Trophoblast cell (in vitro differentiated cells and primary cell): ENCODE measurements at regions not wholly inside any gene's neighbourhood (a gene's known extent, or its start where the extent isn't known, plus 50 kb on each side); places are given as distances from the start of the nearest gene placed in this dataset.

ENCODE experiments used
- DNase-seq, 2 donors: peaks; one replicate each; pipeline ENCODE4 v3.0.0-alpha.2; 2016
- H2AFZ ChIP-seq: 2 replicates; pipeline ENCODE4 v1.6.1; 2013; ENCODE audit warnings: low read length, moderate library complexity, mild to moderate bottlenecking; ENCODE audit not compliant: insufficient read depth, poor library complexity
- H2AK5ac ChIP-seq: 2 replicates; pipeline ENCODE4 v1.6.1; 2013; ENCODE audit warnings: mild to moderate bottlenecking, low read length
- H2BK120ac ChIP-seq: 2 replicates; pipeline ENCODE4 v1.6.1; 2013; ENCODE audit warnings: low read length, mild to moderate bottlenecking, moderate library complexity; ENCODE audit not compliant: insufficient read depth, poor library complexity
- H2BK12ac ChIP-seq: 2 replicates; pipeline ENCODE4 v1.6.1; 2013; ENCODE audit warnings: mild to moderate bottlenecking, low read length, moderate library complexity
- H2BK5ac ChIP-seq: 2 replicates; pipeline ENCODE4 v1.6.1; 2013; ENCODE audit warnings: low read length, low read depth, moderate library complexity, mild to moderate bottlenecking; ENCODE audit not compliant: poor library complexity
- H3K14ac ChIP-seq: 2 replicates; pipeline ENCODE4 v1.6.1; 2013; ENCODE audit warnings: mild to moderate bottlenecking, low read length
- H3K18ac ChIP-seq: 2 replicates; pipeline ENCODE4 v1.6.1; 2013; ENCODE audit warnings: mild to moderate bottlenecking, low read length
- H3K23ac ChIP-seq: 2 replicates; pipeline ENCODE4 v1.6.1; 2013; ENCODE audit warnings: low read length
- H3K27ac ChIP-seq: 2 replicates; pipeline ENCODE4 v1.5.1; 2013; ENCODE audit warnings: low read depth, mild to moderate bottlenecking, inconsistent platforms, low read length, moderate library complexity
- H3K27me3 ChIP-seq: 2 replicates; pipeline ENCODE4 v1.6.1; 2013; ENCODE audit warnings: inconsistent platforms, mild to moderate bottlenecking, low read length, moderate library complexity; ENCODE audit not compliant: insufficient read depth
- H3K36me3 ChIP-seq, 2 experiments: 1 replicate in 1 of 2; 2 replicates in 1 of 2; pipeline ENCODE4 v1.6.1; 2013; ENCODE audit warnings: low read length in 2 of 2, mild to moderate bottlenecking in 2 of 2, moderate library complexity in 1 of 2; ENCODE audit not compliant: insufficient read depth in 2 of 2, control insufficient read depth in 1 of 2
- H3K4ac ChIP-seq: 2 replicates; pipeline ENCODE4 v1.6.1; 2013; ENCODE audit warnings: low read depth, mild to moderate bottlenecking, low read length, moderate library complexity
- H3K4me1 ChIP-seq, 2 experiments: 1 replicate in 1 of 2; 2 replicates in 1 of 2; pipeline ENCODE4 v1.6.1; 2013; ENCODE audit warnings: low read length in 2 of 2, mild to moderate bottlenecking in 2 of 2, moderate library complexity in 1 of 2; ENCODE audit not compliant: insufficient read depth in 2 of 2, control insufficient read depth in 1 of 2
- H3K4me2 ChIP-seq: 2 replicates; pipeline ENCODE4 v1.6.1; 2013; ENCODE audit warnings: inconsistent platforms, mild to moderate bottlenecking, low read length, moderate library complexity
- H3K4me3 ChIP-seq: 2 replicates; pipeline ENCODE4 v1.5.1; 2013; ENCODE audit warnings: mild to moderate bottlenecking, low read depth, low read length, inconsistent platforms
- H3K79me1 ChIP-seq: one replicate; pipeline ENCODE4 v1.6.1; 2013; ENCODE audit warnings: low read length
- H3K79me2 ChIP-seq: 2 replicates; pipeline ENCODE4 v1.6.1; 2013; ENCODE audit warnings: low read length, mild to moderate bottlenecking; ENCODE audit not compliant: control insufficient read depth, insufficient read depth, poor library complexity
- H3K9ac ChIP-seq: 2 replicates; pipeline ENCODE4 v1.6.1; 2013; ENCODE audit warnings: mild to moderate bottlenecking, low read length
- H3K9me3 ChIP-seq: 2 replicates; pipeline ENCODE4 v1.6.1; 2013; ENCODE audit warnings: low read depth, mild to moderate bottlenecking, control low read depth, inconsistent platforms, low read length; ENCODE audit not compliant: insufficient read depth
- H4K12ac ChIP-seq: 2 replicates; pipeline ENCODE4 v1.6.1; 2013; ENCODE audit warnings: low read depth, mild to moderate bottlenecking, low read length, moderate library complexity
- H4K8ac ChIP-seq: 2 replicates; pipeline ENCODE4 v1.6.1; 2013; ENCODE audit warnings: low read depth, mild to moderate bottlenecking, low read length, moderate library complexity
- H4K91ac ChIP-seq: one replicate; pipeline ENCODE4 v1.6.1; 2013; ENCODE audit warnings: low read depth, mild to moderate bottlenecking, low read length, moderate library complexity
- WGBS: extraction: QIAGEN DNeasy Blood & Tissue Kit; methylation state at CpG from one replicate; pipeline ENCODE4 v1.1.7; 2013; ENCODE audit warnings: missing lambda C conversion rate; ENCODE audit not compliant: insufficient read length, insufficient coverage; ENCODE audit errors: extremely low coverage; 5-methylcytosine and 5-hydroxymethylcytosine counted together

DNA sequence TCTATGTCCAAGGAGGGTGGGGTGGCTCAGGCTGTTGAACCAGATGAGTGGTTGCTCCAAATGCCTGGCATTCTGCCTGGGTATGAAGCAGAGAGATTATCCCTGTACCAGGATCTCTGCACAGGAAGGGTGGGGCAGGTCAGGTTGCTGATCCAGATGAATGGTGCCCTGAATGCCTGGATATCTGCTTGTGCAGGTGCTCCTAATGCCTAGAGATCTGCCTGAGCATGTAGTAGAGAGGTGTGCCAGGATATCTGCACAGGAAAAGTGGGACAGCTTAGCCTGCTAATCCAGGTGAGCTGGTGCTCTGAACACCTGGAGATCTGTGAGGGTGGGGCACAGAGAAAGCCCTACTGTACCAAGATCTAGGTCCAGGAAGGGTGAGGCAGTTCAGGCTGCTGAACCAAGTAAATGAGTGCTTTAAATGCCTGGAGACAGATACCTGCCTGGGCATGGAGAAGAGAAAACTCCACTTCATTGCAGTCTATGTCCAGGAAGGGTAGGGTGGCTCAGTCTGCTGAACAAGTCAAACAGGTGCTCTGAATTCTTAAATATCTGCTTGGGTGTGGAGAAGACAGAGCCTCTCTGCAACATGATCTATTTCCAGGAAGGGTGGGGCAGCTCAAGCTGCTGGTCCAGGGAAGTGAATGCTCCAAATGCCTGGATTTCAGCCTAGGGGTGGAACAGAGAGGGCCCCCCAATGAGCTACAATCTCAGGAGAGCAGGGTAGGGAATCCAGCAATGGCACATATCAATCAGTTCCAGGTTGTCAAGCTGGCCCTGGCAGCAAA lies 189.4 kb upstream of the DMRTA1 start:
- no peak overlapping the region for H2BK12ac ChIP-seq

DNA sequence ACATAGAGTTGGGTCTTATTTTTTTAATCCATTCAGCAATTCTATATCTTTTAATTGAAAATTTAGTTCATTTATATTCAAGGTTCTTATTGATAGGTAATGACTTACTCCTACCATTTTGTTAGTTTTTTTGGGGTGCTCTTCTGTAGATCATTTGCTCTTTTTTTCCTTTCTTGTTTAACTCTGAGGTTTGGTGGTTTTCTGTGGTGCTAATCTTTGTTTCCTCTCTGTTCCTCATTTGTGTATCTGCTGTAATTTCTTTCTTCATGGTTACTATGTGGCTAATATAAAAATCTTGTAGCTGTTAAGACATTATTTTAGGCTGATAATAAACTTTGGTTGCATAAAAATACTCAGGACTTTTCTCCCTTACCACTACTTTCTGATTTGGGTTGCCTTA lies 181.6 kb upstream of the DMRTA1 start:
- Histone ChIP-seq H2AK5ac (no peak overlapping the region), H3K4me1 (no peaks in the 10 kb centered on the region), H3K4me3 (no peak overlapping the region), H3K79me1 (no peaks in the 10 kb centered on the region), H3K18ac (no peak overlapping the region), H2BK5ac (no peak overlapping the region), H3K4me2 (no peak overlapping the region), H4K8ac (no peak overlapping the region), H4K12ac (no peak overlapping the region), H3K9me3 (peaks cover 2% of the 10 kb centered on the region), H3K4ac (no peak overlapping the region), H3K27me3 (no peaks in the 10 kb centered on the region), H3K27ac (no peak overlapping the region), H3K14ac (no peak overlapping the region), H3K36me3 (no peaks in the 10 kb centered on the region), H3K23ac (no peak overlapping the region), H3K79me2 (no peaks in the 10 kb centered on the region), H2AFZ (no peak overlapping the region), H2BK120ac (no peak overlapping the region), H2BK12ac (no peak overlapping the region), H3K9ac (no peak overlapping the region), H4K91ac (no peak overlapping the region)
- no peak for DNase-seq

More for the DNA sequence above, 189.4 kb upstream of the DMRTA1 start:
- H3K79me2 ChIP-seq, result no peaks in the 10 kb centered on the region
- no peak overlapping the region for H3K14ac ChIP-seq
- no peak overlapping the region for H3K4me3 ChIP-seq
- H2BK120ac ChIP-seq, result no peak overlapping the region
- H3K27ac ChIP-seq, result no peak overlapping the region
- no peak for DNase-seq
- H3K79me1 ChIP-seq, result no peaks in the 10 kb centered on the region
- no peak overlapping the region for H3K18ac ChIP-seq
- no peak overlapping the region for H4K8ac ChIP-seq
- no peak overlapping the region for H4K12ac ChIP-seq
- H2AK5ac ChIP-seq, result no peak overlapping the region
- H3K4ac ChIP-seq, result no peak overlapping the region
- no peaks in the 10 kb centered on the region for H3K27me3 ChIP-seq
- H2AFZ ChIP-seq, result no peak overlapping the region
- no peak overlapping the region for H3K9ac ChIP-seq
- no peaks in the 10 kb centered on the region for H3K36me3 ChIP-seq
- H3K4me1 ChIP-seq, result no peaks in the 10 kb centered on the region
- H4K91ac ChIP-seq, result no peak overlapping the region
- no peak overlapping the region for H3K23ac ChIP-seq
- H2BK5ac ChIP-seq, result no peak overlapping the region
- peaks cover 9% of the 10 kb centered on the region for H3K9me3 ChIP-seq
- H3K4me2 ChIP-seq, result no peak overlapping the region

- Histone ChIP-seq H3K79me1 (no peaks in the 10 kb centered on the region), H3K27me3 (no peaks in the 10 kb centered on the region), H3K23ac (no peak overlapping the region), H2AK5ac (no peak overlapping the region), H3K4me1 (no peaks in the 10 kb centered on the region), H3K36me3 (no peaks in the 10 kb centered on the region), H3K79me2 (no peaks in the 10 kb centered on the region), H4K8ac (no peak overlapping the region), H4K91ac (no peak overlapping the region), H2AFZ (no peak overlapping the region), H3K14ac (no peak overlapping the region), H3K4me2 (no peak overlapping the region), H2BK5ac (no peak overlapping the region), H2BK12ac (no peak overlapping the region), H3K9ac (no peak overlapping the region), H3K4me3 (no peak overlapping the region), H3K4ac (no peak overlapping the region), H3K9me3 (no peaks in the 10 kb centered on the region), H3K27ac (no peak overlapping the region), H2BK120ac (no peak overlapping the region), H4K12ac (no peak overlapping the region), H3K18ac (no peak overlapping the region)
- DNase-seq, result no peak
- no CpG with 5 or more reads among the region's 2 CpGs for WGBS
Measured at GRCh38 chr9:22265534-22265933, 181.1 kb upstream of the DMRTA1 start.

DNA sequence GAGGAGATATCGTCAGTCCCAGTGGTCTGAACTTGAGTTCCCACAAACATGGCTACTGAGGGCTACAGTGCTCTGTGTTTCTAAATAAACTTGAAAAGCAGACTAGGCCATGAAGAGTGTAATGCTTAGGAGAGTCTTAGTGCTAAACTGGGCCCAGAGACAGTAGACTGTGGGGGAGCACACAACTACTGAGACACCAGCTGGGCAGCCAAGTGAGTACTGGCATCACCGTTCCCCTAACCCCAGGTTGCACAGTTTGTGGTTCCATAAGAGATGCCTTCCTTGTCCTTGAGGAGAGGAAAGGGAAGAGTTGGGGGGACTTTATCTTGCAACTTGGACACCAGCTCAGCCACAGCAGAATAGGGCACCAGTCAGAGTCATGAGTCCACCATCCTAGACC lies 172.1 kb upstream of the DMRTA1 start:
- Histone ChIP-seq H3K27me3 (no peaks in the 10 kb centered on the region), H3K27ac (no peak overlapping the region), H3K4me2 (no peak overlapping the region), H4K12ac (no peak overlapping the region), H2BK120ac (no peak overlapping the region), H3K14ac (no peak overlapping the region), H3K9ac (no peak overlapping the region), H2BK5ac (no peak overlapping the region), H3K79me2 (no peaks in the 10 kb centered on the region), H4K8ac (no peak overlapping the region), H3K23ac (no peak overlapping the region), H3K18ac (no peak overlapping the region), H3K4ac (no peak overlapping the region), H2AK5ac (no peak overlapping the region), H4K91ac (no peak overlapping the region), H3K79me1 (no peaks in the 10 kb centered on the region), H2AFZ (no peak overlapping the region), H3K4me3 (no peak overlapping the region), H2BK12ac (no peak overlapping the region), H3K4me1 (no peaks in the 10 kb centered on the region), H3K36me3 (no peaks in the 10 kb centered on the region), H3K9me3 (no peaks in the 10 kb centered on the region)
- no CpG with 5 or more reads among the region's 2 CpGs for WGBS
- no peak for DNase-seq
